ENCODE measurements at regions not wholly inside any gene's neighbourhood (a gene's known extent, or its start where the extent isn't known, plus 50 kb on each side); places are given as distances from the start of the nearest gene placed in this dataset.
"Not testable (repeated sequence)": the region's sequence is repeated elsewhere in the genome, so short reads cannot be mapped to it uniquely, and the experiment has no call there.

DNA sequence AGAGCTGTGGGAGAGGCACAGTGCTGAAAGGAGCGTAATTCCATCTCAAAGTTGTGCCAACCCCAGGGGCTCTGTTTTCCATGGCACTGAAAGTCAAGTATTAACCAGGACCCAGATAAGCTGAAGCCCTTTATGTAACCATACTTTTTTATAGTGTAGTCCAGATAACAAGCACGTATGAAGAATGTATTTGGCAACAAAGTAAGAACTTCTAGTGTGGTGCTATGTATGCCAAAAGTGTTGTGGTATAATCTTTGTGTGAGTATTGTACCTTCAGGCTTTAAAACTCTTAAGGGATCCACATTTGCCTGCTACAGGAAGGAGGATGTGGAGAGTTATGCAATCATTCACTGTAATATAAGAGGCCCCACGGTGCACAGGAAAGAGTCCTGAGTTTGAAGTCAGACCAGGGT lies 129.4 kb downstream of the IBTK start:
- no peaks in the 10 kb centered on the region for H3K36me3 ChIP-seq (ENCODE audit: control insufficient read depth, insufficient read depth, low read length)
- H3K27ac ChIP-seq (ENCODE audit: low read depth, low read length, severe bottlenecking): no peak overlapping the region
- no peak overlapping the region for H3K4me3 ChIP-seq (ENCODE audit: extremely low read depth, insufficient read depth, low read length, poor library complexity, severe bottlenecking)
- no peaks in the 10 kb centered on the region for H3K4me1 ChIP-seq (ENCODE audit: control insufficient read depth, insufficient read depth, low read length, poor library complexity, severe bottlenecking)
- H3K9me3 ChIP-seq (ENCODE audit: control insufficient read depth, low read length): no peaks in the 10 kb centered on the region
- 100% methylated on average over 1 to 2 of the region's 3 CpGs for WGBS, 2 experiments (ENCODE audit: insufficient coverage in 2 of 2)

DNA sequence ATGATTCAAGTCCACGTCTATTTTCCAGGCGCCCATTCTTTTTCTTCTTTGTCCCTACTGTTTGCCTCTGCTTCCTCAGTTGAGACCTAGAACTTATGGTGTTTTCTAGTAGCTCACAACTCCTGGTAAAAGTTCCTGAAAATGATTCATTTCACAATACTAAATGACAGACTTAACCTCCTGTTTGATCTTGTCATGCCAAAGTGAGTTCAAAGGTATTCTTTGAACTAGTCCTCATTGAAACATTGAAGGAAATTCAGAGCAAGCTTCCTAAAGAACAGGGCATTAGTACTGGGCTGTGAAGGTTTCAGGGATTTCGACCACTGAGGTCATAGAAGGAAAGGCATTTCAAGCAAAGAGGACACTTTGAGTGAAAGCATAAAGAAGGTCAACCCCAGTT lies 132.8 kb downstream of the IBTK start:
- no peak overlapping the region for H3K4me3 ChIP-seq (ENCODE audit: extremely low read depth, insufficient read depth, low read length, poor library complexity, severe bottlenecking)
- no peaks in the 10 kb centered on the region for H3K4me1 ChIP-seq (ENCODE audit: control insufficient read depth, insufficient read depth, low read length, poor library complexity, severe bottlenecking)
- H3K9me3 ChIP-seq (ENCODE audit: control insufficient read depth, low read length): no peaks in the 10 kb centered on the region
- no peak overlapping the region for H3K27ac ChIP-seq (ENCODE audit: low read depth, low read length, severe bottlenecking)
- 87 to 89% methylated on average over 3 of the region's 3 CpGs for WGBS, 2 experiments (ENCODE audit: insufficient coverage in 2 of 2)
- no peaks in the 10 kb centered on the region for H3K36me3 ChIP-seq (ENCODE audit: control insufficient read depth, insufficient read depth, low read length)

DNA sequence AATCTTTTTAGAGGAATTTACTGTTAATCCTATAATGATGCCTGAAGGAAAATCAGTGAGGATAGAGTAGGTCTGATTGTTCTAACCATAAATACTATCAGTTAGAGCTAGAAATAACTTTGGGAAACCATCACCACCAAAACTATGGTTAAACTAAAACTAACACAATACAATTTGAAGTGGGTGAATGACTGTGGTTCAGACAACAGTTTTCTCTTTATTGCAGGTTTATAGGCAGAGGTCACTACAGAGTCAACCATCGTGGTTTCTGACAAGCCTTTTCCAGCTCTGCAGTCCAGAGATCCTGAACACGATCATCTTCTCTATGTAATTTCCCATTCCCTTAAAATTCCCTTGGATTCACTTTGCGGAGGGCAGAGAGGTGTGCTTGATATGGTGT lies 134.3 kb downstream of the IBTK start:
- 100% methylated on average over 1 of the region's 3 CpGs for WGBS, 2 experiments (ENCODE audit: insufficient coverage in 2 of 2)
- Histone ChIP-seq H3K4me3 (ENCODE audit: extremely low read depth, insufficient read depth, low read length, poor library complexity, severe bottlenecking) (no peak overlapping the region), H3K27ac (ENCODE audit: low read depth, low read length, severe bottlenecking) (no peak overlapping the region), H3K4me1 (ENCODE audit: control insufficient read depth, insufficient read depth, low read length, poor library complexity, severe bottlenecking) (no peaks in the 10 kb centered on the region), H3K9me3 (ENCODE audit: control insufficient read depth, low read length) (no peaks in the 10 kb centered on the region), H3K36me3 (ENCODE audit: control insufficient read depth, insufficient read depth, low read length) (no peaks in the 10 kb centered on the region)

DNA sequence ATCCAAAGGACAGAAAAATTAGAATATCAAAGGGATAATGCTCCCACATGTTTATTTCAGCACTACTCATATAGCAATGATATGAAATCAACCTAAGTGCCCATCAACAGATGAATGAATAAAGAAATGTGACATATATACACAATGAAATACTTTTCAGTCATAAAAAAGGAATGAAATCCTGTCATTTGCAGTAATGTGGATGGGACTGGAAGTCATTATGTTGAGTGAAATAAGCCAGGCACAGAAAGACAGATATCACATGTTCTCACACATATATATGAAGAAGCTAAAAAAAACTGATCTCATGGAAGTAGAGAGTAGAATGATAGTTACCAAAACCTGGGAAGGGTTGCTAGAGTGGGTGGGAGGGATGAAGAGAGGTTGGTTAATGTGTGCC lies 135.7 kb downstream of the IBTK start:
- no peaks in the 10 kb centered on the region for H3K4me1 ChIP-seq (ENCODE audit: control insufficient read depth, insufficient read depth, low read length, poor library complexity, severe bottlenecking)
- H3K36me3 ChIP-seq (ENCODE audit: control insufficient read depth, insufficient read depth, low read length): no peaks in the 10 kb centered on the region
- no peak overlapping the region for H3K27ac ChIP-seq (ENCODE audit: low read depth, low read length, severe bottlenecking)
- no peak overlapping the region for H3K4me3 ChIP-seq (ENCODE audit: extremely low read depth, insufficient read depth, low read length, poor library complexity, severe bottlenecking)
- H3K9me3 ChIP-seq (ENCODE audit: control insufficient read depth, low read length): no peaks in the 10 kb centered on the region

DNA sequence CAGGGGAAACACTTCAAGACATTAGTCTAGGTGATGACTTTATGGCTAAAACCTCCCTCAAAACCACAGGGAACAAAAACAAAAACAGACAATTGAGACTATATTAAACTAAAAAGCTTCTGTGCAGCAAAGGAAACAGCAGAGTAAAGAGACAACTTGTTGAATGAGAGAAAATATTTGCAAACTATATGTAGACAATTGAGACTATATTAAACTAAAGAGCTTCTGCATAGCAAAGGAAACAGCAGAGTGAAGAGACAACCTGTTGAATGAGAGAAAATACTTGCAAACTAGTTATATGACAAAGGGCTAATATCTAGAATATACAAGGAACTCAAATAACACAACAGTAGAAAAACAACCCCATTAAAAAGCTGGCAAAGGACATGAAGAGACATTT lies 136.4 kb downstream of the IBTK start:
- H3K4me1 ChIP-seq (ENCODE audit: control insufficient read depth, insufficient read depth, low read length, poor library complexity, severe bottlenecking): no peaks in the 10 kb centered on the region
- H3K27ac ChIP-seq (ENCODE audit: low read depth, low read length, severe bottlenecking): no peak overlapping the region
- H3K4me3 ChIP-seq (ENCODE audit: extremely low read depth, insufficient read depth, low read length, poor library complexity, severe bottlenecking): no peak overlapping the region
- no peaks in the 10 kb centered on the region for H3K36me3 ChIP-seq (ENCODE audit: control insufficient read depth, insufficient read depth, low read length)
- H3K9me3 ChIP-seq (ENCODE audit: control insufficient read depth, low read length): no peaks in the 10 kb centered on the region

DNA sequence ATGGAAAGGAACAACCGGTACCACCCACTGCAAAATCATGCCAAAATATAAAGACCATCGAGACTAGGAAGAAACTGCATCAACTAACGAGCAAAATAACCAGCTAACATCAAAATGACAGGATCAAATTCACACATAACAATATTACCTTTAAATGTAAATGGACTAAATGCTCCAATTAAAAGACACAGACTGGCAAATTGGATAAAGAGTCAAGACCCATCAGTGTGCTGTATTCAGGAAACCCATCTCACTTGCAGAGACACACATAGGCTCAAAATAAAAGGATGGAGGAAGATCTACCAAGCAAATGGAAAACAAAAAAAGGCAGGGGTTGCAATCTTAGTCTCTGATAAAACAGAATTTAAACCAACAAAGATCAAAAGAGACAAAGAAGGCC lies 144.4 kb downstream of the IBTK start:
- H3K4me1 ChIP-seq (ENCODE audit: control insufficient read depth, insufficient read depth, low read length, poor library complexity, severe bottlenecking); H3K4me3 ChIP-seq (ENCODE audit: extremely low read depth, insufficient read depth, low read length, poor library complexity, severe bottlenecking); H3K27ac ChIP-seq (ENCODE audit: low read depth, low read length, severe bottlenecking); H3K36me3 ChIP-seq (ENCODE audit: control insufficient read depth, insufficient read depth, low read length); H3K9me3 ChIP-seq (ENCODE audit: control insufficient read depth, low read length): not testable (repeated sequence)
- no CpG with 5 or more reads among the region's 3 CpGs for WGBS, 2 experiments (ENCODE audit: insufficient coverage in 2 of 2)

DNA sequence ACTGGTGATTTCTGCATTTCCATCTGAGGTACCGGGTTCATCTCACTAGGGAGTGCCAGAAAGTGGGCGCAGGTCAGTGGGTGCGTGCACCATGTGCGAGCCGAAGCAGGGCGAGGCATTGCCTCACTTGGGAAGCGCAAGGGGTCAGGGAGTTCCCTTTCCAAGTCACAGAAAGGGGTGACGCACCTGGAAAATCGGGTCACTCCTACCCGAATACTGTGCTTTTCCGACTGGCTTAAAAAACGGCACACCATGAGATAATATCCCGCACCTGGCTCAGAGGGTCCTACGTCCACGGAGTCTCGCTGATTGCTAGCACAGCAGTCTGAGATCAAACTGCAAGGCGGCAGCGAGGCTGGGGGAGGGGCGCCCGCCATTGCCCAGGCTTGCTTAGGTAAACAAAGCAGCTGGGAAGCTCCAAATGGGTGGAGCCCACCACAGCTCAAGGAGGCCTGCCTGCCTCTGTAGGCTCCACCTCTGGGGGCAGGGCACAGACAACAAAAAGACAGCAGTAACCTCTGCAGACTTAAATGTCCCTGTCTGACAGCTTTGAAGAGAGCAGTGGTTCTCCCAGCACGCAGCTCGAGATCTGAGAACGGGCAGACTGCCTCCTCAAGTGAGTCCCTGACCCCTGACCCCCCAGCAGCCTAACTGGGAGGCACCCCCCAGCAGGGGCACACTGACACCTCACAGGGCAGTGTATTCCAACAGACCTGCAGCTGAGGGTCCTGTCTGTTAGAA lies 146.0 kb downstream of the IBTK start:
- H3K27ac ChIP-seq (ENCODE audit: low read depth, low read length, severe bottlenecking); H3K36me3 ChIP-seq (ENCODE audit: control insufficient read depth, insufficient read depth, low read length); H3K4me3 ChIP-seq (ENCODE audit: extremely low read depth, insufficient read depth, low read length, poor library complexity, severe bottlenecking); H3K4me1 ChIP-seq (ENCODE audit: control insufficient read depth, insufficient read depth, low read length, poor library complexity, severe bottlenecking); H3K9me3 ChIP-seq (ENCODE audit: control insufficient read depth, low read length): not testable (repeated sequence)
- WGBS, 2 experiments (ENCODE audit: insufficient coverage in 2 of 2): 66 to 87% methylated on average over 13 to 15 of the region's 23 CpGs

DNA sequence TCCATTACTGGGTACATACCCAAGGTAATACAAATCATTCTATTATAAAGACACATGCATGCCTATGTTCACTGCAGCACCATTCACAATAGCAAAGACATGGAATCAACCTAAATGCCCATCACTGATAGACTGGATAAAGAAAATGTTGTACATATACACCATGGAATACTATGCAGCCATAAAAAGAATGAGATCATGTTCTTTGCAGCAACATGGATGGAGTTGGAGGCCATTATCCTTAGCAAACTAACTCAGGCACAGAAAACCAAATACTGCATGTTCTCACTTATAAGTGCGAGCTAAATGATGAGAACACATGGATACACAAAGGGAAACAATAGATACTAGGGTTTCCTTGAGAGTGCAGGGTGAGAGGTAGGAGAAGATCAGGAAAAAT lies 146.8 kb downstream of the IBTK start:
- H3K9me3 ChIP-seq (ENCODE audit: control insufficient read depth, low read length); H3K4me3 ChIP-seq (ENCODE audit: extremely low read depth, insufficient read depth, low read length, poor library complexity, severe bottlenecking); H3K27ac ChIP-seq (ENCODE audit: low read depth, low read length, severe bottlenecking); H3K4me1 ChIP-seq (ENCODE audit: control insufficient read depth, insufficient read depth, low read length, poor library complexity, severe bottlenecking); H3K36me3 ChIP-seq (ENCODE audit: control insufficient read depth, insufficient read depth, low read length): not testable (repeated sequence)
- no CpG with 5 or more reads among the region's 1 CpG for WGBS, 2 experiments (ENCODE audit: insufficient coverage in 2 of 2)

DNA sequence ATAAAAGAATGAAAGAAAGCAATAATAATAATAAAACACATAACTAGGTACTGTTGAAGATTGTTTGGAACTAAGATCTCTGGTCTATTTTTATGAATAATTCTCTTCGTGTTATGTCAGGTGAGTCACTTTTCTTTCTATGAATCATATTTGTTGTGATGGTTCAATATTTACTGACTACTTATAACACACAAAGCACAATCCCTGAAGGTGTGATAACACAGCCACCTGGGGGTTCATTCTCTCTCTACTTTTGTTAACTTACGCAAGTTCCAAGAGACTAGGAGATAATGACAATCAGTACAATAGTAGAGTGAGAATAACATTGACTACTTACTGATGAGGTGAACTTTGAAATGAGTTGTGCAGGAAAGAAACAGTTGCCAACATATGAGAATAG lies 149.9 kb downstream of the IBTK start:
- Histone ChIP-seq H3K36me3 (ENCODE audit: control insufficient read depth, insufficient read depth, low read length) (no peaks in the 10 kb centered on the region), H3K4me1 (ENCODE audit: control insufficient read depth, insufficient read depth, low read length, poor library complexity, severe bottlenecking) (no peaks in the 10 kb centered on the region), H3K27ac (ENCODE audit: low read depth, low read length, severe bottlenecking) (no peak overlapping the region), H3K9me3 (ENCODE audit: control insufficient read depth, low read length) (no peaks in the 10 kb centered on the region), H3K4me3 (ENCODE audit: extremely low read depth, insufficient read depth, low read length, poor library complexity, severe bottlenecking) (no peak overlapping the region)
- no CpG with 5 or more reads among the region's 2 CpGs for WGBS, 2 experiments (ENCODE audit: insufficient coverage in 2 of 2)

DNA sequence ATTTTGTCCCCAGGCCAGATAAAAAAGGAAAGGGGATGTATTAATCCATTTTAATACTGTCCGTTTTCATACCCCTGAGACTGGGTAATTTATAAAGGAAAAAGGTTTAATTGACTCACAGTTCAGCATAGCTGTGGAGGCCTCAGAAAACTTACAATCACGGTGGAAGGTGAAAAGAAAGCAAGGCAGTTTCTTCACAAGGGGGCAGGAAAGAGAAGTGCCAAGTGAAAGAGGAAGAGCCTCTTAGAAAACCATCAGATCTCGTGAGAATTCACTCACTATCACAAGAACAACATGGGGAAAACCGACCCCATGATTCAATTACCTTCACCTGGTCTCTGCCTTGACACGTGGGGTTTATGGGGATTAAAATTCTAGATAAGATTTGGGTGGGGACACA lies 152.5 kb downstream of the IBTK start:
- Histone ChIP-seq H3K9me3 (ENCODE audit: control insufficient read depth, low read length) (no peaks in the 10 kb centered on the region), H3K27ac (ENCODE audit: low read depth, low read length, severe bottlenecking) (no peak overlapping the region), H3K36me3 (ENCODE audit: control insufficient read depth, insufficient read depth, low read length) (no peaks in the 10 kb centered on the region), H3K4me1 (ENCODE audit: control insufficient read depth, insufficient read depth, low read length, poor library complexity, severe bottlenecking) (no peaks in the 10 kb centered on the region), H3K4me3 (ENCODE audit: extremely low read depth, insufficient read depth, low read length, poor library complexity, severe bottlenecking) (no peak overlapping the region)
- 71 to 85% methylated on average over 1 to 2 of the region's 5 CpGs for WGBS, 2 experiments (ENCODE audit: insufficient coverage in 2 of 2)

DNA sequence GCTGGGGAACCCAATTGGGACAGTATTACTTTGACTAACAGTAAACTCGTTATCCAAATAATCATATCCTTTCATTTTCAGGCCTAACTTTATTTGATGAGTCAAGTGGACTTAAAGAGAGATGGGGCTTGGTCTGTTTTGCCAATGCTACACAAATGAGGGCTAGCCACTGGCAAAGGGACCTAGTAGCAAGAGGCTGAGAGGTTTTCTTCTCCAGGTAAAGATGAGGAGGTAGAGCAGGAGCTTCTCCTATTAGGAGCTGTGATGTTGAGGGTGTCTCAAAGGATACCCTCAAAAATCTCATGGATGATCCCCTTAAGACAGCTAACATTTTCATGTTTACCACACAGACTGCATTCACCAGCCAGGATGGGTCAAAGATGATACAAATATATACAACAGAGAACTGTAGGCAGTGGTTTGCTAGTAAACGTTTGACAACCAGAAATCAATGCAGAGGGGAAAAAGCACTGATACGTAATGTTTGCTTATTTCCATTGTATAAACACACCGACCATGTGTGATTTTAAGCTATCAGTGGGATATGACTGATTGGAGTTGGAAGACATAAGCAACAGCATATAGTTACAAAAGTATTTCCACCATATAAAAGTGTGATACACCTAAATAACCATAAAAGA lies 153.3 kb downstream of the IBTK start:
- H3K36me3 ChIP-seq (ENCODE audit: control insufficient read depth, insufficient read depth, low read length): no peaks in the 10 kb centered on the region
- no peak overlapping the region for H3K27ac ChIP-seq (ENCODE audit: low read depth, low read length, severe bottlenecking)
- H3K4me1 ChIP-seq (ENCODE audit: control insufficient read depth, insufficient read depth, low read length, poor library complexity, severe bottlenecking): no peaks in the 10 kb centered on the region
- no peak overlapping the region for H3K4me3 ChIP-seq (ENCODE audit: extremely low read depth, insufficient read depth, low read length, poor library complexity, severe bottlenecking)
- WGBS, 2 experiments (ENCODE audit: insufficient coverage in 2 of 2): 83% methylated on average over 1 of the region's 4 CpGs; no CpG with 5 or more reads in 1 of the 2 experiments
- H3K9me3 ChIP-seq (ENCODE audit: control insufficient read depth, low read length): no peaks in the 10 kb centered on the region
